ENCODE measurements at regions not wholly inside any gene's neighbourhood (a gene's known extent, or its start where the extent isn't known, plus 50 kb on each side); places are given as distances from the start of the nearest gene placed in this dataset.
"Not testable (repeated sequence)": the region's sequence is repeated elsewhere in the genome, so short reads cannot be mapped to it uniquely, and the experiment has no call there.

DNA sequence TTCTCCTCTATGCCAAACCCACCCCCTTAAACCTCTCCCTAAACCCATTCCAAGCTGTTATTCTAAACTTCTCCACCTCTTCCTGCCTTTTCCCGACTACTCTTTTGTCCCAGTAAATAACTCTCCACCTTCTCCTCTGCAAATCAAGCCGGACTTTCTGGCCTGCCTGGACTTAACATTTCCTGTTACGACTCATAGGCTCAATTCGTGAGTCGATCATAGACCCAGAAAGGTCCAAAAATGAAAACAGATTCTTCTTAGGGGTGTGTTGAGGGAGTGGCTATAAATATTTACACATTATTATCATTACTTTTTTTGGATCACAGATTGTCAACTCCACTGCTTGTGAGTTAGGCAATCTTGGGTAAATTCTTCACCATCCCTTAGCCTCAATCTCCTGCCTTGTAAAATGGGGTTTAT, 59.0 kb upstream of the HABP2 start:
- Histone ChIP-seq H3K9ac (ENCODE audit: low read length) (no peak overlapping the region), H3K36me3 (ENCODE audit: insufficient read depth, low read length) (no peaks in the 10 kb centered on the region), H3K27ac (ENCODE audit: low read depth, low read length) (no peak overlapping the region), H3K4me1 (ENCODE audit: insufficient read depth, low read length) (peaks cover 7% of the 10 kb centered on the region), H3K4me3 (ENCODE audit: low read depth in 1 of 2, low read length in 2 of 2) (no peak overlapping the region), H3K27me3 (ENCODE audit: control insufficient read depth in 1 of 2, insufficient read depth in 2 of 2, low read length in 2 of 2) (no peaks in the 10 kb centered on the region), H3K9me3 (ENCODE audit: low read length) (no peaks in the 10 kb centered on the region)

DNA sequence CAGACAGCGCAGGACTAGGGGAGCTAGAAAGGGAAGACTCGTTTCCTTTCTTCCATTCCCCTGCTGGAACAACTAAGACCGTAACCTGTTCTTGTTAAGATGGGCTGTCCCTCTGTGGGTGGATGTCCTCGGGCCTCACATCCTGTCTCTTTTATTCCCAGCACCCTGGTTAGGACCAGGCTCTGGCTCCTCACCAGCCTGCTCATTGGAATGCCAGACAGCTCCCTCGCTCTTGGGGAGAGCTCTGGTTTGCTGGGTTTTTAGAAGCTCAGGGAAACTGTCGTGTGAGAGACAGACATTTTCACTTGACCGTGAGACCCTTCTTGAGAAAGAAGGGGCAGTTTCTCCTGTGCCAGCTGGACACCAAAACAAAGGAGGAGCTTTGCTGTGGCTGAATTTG, 58.1 kb upstream of the HABP2 start:
- Histone ChIP-seq H3K9me3 (ENCODE audit: low read length) (no peaks in the 10 kb centered on the region), H3K4me3 (ENCODE audit: low read depth in 1 of 2, low read length in 2 of 2) (no peak overlapping the region), H3K27me3 (ENCODE audit: control insufficient read depth in 1 of 2, insufficient read depth in 2 of 2, low read length in 2 of 2) (no peaks in the 10 kb centered on the region), H3K36me3 (ENCODE audit: insufficient read depth, low read length) (no peaks in the 10 kb centered on the region), H3K27ac (ENCODE audit: low read depth, low read length) (no peak overlapping the region), H3K9ac (ENCODE audit: low read length) (no peak overlapping the region), H3K4me1 (ENCODE audit: insufficient read depth, low read length) (peaks cover 11% of the 10 kb centered on the region)

DNA sequence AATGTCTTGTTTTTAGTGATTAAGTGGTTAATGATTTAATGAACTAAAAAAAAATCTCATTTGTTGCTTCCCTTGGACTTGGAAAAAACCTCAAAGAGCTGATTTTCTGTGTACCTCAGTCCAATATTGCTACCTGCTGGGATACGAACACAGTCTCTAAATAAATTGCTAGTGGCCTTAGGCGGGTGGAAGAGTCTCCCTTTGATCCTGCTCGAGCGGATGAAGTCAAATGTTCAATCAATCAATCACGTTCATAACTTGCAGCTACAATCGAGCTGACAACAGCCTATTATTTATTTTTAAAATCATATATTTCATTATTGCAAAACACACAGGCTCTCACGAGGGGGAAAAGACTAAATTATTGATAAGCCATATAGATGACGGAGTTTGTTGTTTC, 57.3 kb upstream of the HABP2 start:
- Histone ChIP-seq H3K4me3 (ENCODE audit: low read depth in 1 of 2, low read length in 2 of 2) (no peak overlapping the region), H3K27me3 (ENCODE audit: control insufficient read depth in 1 of 2, insufficient read depth in 2 of 2, low read length in 2 of 2) (no peaks in the 10 kb centered on the region), H3K4me1 (ENCODE audit: insufficient read depth, low read length) (peaks cover 11% of the 10 kb centered on the region), H3K36me3 (ENCODE audit: insufficient read depth, low read length) (no peaks in the 10 kb centered on the region), H3K9ac (ENCODE audit: low read length) (no peak overlapping the region), H3K27ac (ENCODE audit: low read depth, low read length) (no peak overlapping the region), H3K9me3 (ENCODE audit: low read length) (no peaks in the 10 kb centered on the region)

DNA sequence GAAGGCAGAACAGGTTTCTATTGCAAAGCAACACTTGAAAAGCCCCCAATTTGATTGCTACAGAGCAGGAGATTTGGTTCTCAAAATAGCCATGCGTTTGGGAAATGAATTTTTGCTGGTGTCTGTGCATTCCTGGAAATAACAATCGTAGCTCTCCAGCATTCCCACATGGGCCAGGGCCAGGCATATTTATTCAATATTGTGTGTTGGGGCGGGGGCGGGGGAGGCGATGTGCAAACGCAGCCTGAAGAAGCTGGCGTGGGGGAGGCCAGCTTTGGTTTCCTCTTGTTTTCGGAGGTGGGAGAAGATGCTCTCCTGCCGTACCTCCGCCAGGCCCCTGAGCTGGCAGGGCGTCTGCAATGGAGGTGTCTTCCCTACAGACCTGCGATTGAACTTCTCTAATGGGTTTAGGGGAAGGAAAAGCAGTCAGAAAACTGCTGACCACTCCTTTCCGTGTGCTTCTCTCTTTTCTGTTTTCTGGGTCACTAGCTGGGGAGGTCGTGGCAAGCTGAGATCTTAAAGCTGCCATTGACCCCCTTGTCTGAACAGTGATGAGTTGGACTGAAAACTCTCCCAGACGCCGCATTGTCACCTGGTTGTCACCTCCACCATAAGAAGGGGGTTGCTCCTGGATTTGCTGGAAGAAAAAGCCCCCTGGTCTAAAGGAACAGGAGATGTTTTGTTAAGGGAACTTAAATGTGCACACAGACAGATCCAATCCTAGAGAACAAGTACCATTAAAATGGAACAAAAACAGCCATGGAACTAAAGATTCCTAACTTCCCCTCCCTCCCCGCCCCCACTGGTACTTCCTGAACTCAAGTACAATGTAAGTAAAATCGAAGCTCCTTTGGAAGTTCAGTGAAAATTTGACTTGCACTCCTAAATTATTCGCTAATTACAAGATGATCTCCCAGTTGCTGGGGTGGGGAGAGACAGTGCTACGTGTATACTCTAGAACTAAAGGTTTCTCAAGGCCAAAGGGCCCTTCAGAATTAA, 56.4 kb upstream of the HABP2 start:
- no peaks in the 10 kb centered on the region for H3K9me3 ChIP-seq (ENCODE audit: low read length)
- H3K27ac ChIP-seq (ENCODE audit: low read depth, low read length): no peak overlapping the region
- no peaks in the 10 kb centered on the region for H3K27me3 ChIP-seq (ENCODE audit: control insufficient read depth in 1 of 2, insufficient read depth in 2 of 2, low read length in 2 of 2)
- peaks cover 11% of the 10 kb centered on the region for H3K4me1 ChIP-seq (ENCODE audit: insufficient read depth, low read length)
- no peaks in the 10 kb centered on the region for H3K36me3 ChIP-seq (ENCODE audit: insufficient read depth, low read length)
- no peak overlapping the region for H3K9ac ChIP-seq (ENCODE audit: low read length)
- H3K4me3 ChIP-seq (ENCODE audit: low read depth in 1 of 2, low read length in 2 of 2): no peak overlapping the region

DNA sequence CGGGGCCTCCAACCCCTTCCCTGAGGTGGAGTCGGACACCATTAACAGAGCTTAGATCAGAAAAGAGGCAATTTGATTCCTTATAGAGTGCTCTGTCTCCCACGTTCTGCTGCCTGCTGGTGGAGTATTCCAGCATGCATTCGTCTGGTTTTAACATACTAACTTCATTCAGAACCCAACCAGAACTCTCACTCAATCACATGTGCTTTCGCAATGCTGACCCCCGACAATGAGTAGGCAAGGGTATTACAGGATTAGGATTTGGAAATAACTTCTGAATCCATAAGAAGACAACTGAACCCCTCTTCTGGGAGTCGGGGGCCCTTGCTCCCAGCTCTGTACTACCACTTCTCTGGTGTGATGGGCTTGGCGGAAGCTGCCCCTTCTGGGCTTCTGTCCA, 55.7 kb upstream of the HABP2 start:
- Histone ChIP-seq H3K9me3 (ENCODE audit: low read length) (no peaks in the 10 kb centered on the region), H3K27ac (ENCODE audit: low read depth, low read length) (no peak overlapping the region), H3K27me3 (ENCODE audit: control insufficient read depth in 1 of 2, insufficient read depth in 2 of 2, low read length in 2 of 2) (no peaks in the 10 kb centered on the region), H3K4me1 (ENCODE audit: insufficient read depth, low read length) (peaks cover 11% of the 10 kb centered on the region), H3K36me3 (ENCODE audit: insufficient read depth, low read length) (no peaks in the 10 kb centered on the region), H3K4me3 (ENCODE audit: low read depth in 1 of 2, low read length in 2 of 2) (no peak overlapping the region), H3K9ac (ENCODE audit: low read length) (no peak overlapping the region)

DNA sequence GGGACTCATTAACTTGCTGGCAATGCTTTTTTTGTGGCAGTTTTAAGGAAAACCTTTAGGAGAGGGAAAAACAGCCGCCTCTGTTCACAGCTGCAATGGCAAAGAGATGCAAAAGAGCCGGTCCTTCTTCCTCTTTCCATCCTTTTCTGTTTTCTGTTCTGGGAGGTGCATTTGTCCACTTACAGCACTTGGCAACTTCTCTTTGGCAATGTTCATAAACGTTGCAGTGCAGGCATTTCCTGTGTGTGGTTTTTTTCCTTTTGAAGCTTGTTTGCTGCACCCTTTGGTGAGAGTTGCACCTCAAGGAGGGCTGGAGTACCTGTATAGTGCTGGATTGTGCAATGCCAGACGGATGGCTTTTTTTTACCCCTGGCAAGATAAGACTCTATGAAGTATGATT, 53.9 kb upstream of the HABP2 start:
- no peaks in the 10 kb centered on the region for H3K27me3 ChIP-seq (ENCODE audit: control insufficient read depth in 1 of 2, insufficient read depth in 2 of 2, low read length in 2 of 2)
- no peak overlapping the region for H3K4me3 ChIP-seq (ENCODE audit: low read depth in 1 of 2, low read length in 2 of 2)
- H3K9me3 ChIP-seq (ENCODE audit: low read length): no peaks in the 10 kb centered on the region
- no peaks in the 10 kb centered on the region for H3K36me3 ChIP-seq (ENCODE audit: insufficient read depth, low read length)
- no peak overlapping the region for H3K27ac ChIP-seq (ENCODE audit: low read depth, low read length)
- no peak overlapping the region for H3K9ac ChIP-seq (ENCODE audit: low read length)
- peaks cover 6% of the 10 kb centered on the region for H3K4me1 ChIP-seq (ENCODE audit: insufficient read depth, low read length)

DNA sequence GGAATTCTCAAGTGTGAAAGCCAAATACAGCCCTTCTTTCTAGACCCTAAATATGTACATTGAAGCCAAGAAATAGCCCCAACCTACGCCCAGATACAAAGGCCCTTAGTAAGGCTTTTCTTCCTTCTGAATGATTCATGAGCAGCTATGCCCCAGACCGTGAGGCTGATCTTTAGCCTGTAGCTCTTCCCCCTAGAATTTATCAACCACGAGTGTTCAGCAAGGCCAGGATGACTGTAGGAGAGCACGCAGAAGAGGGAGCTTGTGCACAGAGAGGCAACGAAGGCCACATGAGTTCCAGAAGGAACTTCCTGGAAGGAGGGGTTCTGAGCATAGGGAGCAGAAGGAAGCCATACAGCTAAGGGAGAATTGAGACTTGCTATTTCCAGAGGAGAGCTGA, 53.0 kb upstream of the HABP2 start:
- H3K4me3 ChIP-seq (ENCODE audit: low read depth in 1 of 2, low read length in 2 of 2): no peak overlapping the region
- H3K9me3 ChIP-seq (ENCODE audit: low read length): no peaks in the 10 kb centered on the region
- no peaks in the 10 kb centered on the region for H3K27me3 ChIP-seq (ENCODE audit: control insufficient read depth in 1 of 2, insufficient read depth in 2 of 2, low read length in 2 of 2)
- peaks cover 3% of the 10 kb centered on the region for H3K4me1 ChIP-seq (ENCODE audit: insufficient read depth, low read length)
- H3K9ac ChIP-seq (ENCODE audit: low read length): no peak overlapping the region
- H3K27ac ChIP-seq (ENCODE audit: low read depth, low read length): no peak overlapping the region
- H3K36me3 ChIP-seq (ENCODE audit: insufficient read depth, low read length): no peaks in the 10 kb centered on the region

DNA sequence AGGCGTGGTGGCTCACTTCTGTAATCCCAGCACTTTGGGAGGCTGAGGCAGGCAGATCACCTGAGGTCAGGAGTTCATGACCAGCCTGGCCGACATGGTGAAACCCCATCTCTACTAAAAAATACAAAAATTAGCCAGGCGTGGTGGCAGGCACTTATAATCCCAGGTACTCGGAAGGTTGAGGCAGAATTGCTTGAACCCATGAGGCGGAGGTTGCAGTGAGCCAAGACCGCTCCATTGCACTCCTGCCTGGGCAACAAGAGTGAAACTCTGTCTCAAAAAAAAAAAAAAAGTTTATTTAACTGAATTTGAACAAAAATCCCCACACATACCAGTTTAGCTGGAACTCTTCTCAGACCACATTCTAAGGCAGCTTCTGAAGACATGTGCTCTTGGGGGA, 51.8 kb upstream of the HABP2 start:
- H3K9ac ChIP-seq (ENCODE audit: low read length); H3K27ac ChIP-seq (ENCODE audit: low read depth, low read length); H3K4me3 ChIP-seq (ENCODE audit: low read depth in 1 of 2, low read length in 2 of 2); H3K27me3 ChIP-seq (ENCODE audit: control insufficient read depth in 1 of 2, insufficient read depth in 2 of 2, low read length in 2 of 2); H3K9me3 ChIP-seq (ENCODE audit: low read length); H3K4me1 ChIP-seq (ENCODE audit: insufficient read depth, low read length); H3K36me3 ChIP-seq (ENCODE audit: insufficient read depth, low read length): not testable (repeated sequence)

Measured in muscle layer of colon (tissue), 2 donors.